WI38 (cell line): ENCODE measurements at regions not wholly inside any gene's neighbourhood (a gene's known extent, or its start where the extent isn't known, plus 50 kb on each side); places are given as distances from the start of the nearest gene placed in this dataset.
"Not testable (repeated sequence)": the region's sequence is repeated elsewhere in the genome, so short reads cannot be mapped to it uniquely, and the experiment has no call there.

Experiments
- H3K4me3 ChIP-seq: 2 replicates; pipeline ENCODE4 v1.5.1; 2011; ENCODE audit warnings: low read depth, mild to moderate bottlenecking, control low read depth, low read length
- TF ChIP-seq, protein P1 (sequence below): IDR thresholded peaks from 2 replicates; pipeline ENCODE4 v1.5.1; 2012; ENCODE audit warnings: low read depth, mild to moderate bottlenecking, control low read depth, low read length

DNA sequence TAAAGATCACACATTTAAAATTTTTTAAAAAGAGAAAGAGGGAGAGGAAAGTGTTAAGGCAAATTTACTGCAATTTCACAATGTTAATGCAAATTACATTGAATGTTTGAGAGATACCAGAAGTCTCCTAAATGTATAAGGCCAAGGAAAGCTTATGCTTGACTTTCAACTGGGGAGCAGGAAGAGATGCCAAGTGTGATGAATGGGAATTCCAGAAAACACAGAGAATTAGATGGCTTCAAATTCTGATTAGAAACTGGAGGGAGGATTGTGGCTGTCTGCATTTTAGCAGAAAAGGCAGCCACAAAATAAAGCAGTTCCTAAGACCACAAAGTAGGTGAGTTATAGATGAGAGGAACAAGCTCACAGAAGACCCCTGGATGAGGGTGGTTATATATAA is 328.3 kb upstream of the CITED2 start:
- TF ChIP-seq, protein P1, sequence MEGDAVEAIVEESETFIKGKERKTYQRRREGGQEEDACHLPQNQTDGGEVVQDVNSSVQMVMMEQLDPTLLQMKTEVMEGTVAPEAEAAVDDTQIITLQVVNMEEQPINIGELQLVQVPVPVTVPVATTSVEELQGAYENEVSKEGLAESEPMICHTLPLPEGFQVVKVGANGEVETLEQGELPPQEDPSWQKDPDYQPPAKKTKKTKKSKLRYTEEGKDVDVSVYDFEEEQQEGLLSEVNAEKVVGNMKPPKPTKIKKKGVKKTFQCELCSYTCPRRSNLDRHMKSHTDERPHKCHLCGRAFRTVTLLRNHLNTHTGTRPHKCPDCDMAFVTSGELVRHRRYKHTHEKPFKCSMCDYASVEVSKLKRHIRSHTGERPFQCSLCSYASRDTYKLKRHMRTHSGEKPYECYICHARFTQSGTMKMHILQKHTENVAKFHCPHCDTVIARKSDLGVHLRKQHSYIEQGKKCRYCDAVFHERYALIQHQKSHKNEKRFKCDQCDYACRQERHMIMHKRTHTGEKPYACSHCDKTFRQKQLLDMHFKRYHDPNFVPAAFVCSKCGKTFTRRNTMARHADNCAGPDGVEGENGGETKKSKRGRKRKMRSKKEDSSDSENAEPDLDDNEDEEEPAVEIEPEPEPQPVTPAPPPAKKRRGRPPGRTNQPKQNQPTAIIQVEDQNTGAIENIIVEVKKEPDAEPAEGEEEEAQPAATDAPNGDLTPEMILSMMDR, result no peak
- no peak overlapping the region for H3K4me3 ChIP-seq

DNA sequence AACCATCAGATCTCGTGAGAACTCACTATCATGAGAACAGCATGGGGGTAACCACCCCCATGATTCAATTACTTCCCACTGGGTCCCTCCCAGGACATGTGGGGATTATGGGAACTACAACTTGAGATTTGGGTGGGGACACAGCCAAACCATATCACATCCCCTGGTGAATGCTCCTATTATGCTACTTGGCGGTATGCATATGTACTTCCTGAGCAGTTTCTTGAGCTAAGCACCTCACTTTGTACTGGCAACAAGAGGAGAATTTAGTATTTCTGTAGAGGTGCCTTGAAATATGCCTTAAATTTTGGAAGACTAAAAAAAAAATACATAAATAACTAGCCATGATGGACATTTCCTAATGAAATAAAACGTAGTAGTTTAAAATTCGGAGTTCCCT is 327.2 kb upstream of the CITED2 start:
- H3K4me3 ChIP-seq, result no peak overlapping the region
- TF ChIP-seq, protein P1, result no peak

DNA sequence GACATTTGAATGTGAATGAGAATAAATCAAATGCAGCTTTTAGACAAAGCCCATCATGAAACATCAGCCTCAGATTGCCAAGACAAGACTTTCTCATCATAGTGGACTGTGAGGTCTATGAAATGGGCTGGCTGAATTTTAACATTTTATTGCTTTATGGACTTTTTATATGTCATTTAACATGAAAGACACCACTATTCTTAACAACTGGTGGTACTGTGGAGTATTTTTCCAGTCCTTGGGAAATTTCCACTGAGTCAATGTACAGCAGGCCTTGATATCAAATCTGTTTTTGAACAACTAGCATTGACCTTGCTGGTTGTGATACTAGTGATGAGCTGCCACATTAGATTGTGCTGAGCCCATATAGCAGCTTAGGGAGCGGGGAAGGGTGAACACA is 326.6 kb upstream of the CITED2 start:
- no peak overlapping the region for H3K4me3 ChIP-seq
- TF ChIP-seq, protein P1, result no peak

DNA sequence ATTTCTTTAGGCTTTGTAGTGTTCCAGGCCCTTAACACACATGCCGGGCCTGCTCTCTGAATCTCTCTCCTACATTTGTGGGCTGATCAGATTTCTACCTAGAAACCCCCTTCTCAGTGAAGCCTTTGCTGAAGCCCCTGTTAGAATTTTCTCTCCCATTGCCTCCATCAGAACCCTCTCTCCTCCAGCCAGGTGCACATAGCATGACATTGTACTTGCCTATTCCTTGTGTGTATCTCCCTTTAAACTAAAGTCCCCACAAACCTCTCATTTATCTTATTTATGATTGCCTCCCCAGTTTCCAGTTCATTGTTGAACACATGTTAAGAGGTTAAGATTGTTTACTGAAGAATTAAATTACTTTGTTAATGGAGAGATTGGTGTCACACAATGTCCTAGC is 325.5 kb upstream of the CITED2 start:
- no peak overlapping the region for H3K4me3 ChIP-seq
- TF ChIP-seq, protein P1, result no peak

DNA sequence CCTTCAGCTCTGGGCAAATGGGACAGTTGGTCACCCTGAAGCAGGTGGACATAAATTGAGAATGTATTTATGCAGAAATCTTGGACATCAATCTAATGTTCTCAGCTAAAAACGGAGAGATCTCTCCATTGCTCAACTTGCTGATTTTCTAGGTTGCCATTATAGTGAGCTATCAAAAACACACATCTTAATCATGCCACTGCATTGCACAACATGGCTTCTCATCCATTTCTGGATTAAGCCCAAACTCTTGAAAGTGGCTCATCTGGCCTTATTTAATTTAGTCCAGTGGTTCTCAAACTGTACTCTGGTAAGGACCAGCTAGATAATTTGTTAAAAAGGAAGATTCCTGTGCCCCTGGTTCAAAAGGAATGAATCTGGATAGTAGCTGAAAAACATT is 324.9 kb upstream of the CITED2 start:
- no peak overlapping the region for H3K4me3 ChIP-seq
- TF ChIP-seq, protein P1, result no peak

DNA sequence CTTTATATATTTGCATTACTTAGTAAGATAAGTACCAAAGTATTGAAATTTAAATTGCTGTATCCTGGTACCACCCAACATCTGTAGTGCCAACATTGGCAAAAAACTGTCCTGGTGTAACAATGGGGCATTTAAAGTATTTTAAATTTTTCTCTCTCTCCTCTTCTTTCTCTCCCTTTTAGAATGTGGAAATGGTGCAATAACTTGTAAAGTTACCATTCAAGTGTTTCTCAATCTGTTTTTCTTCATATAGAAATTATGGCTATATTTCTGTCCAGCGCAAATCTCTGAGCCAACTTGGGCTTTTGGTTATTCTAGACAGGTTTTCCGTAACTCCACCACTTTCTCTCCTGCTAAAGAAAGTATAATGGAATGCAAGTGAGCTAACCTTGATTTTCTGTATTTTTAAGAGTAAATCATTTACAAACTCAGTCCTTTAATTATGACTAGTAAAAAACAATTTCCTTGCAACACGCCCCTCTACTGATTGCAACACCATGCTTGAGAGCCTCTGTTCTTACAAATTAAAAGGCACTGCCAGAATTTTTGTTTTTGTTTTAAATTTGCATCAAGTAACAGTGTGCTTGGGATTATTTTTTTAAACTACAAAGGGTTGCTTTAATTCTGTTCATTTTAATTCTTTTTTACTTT is 324.2 kb upstream of the CITED2 start:
- no peak overlapping the region for H3K4me3 ChIP-seq
- TF ChIP-seq, protein P1, result no peak

DNA sequence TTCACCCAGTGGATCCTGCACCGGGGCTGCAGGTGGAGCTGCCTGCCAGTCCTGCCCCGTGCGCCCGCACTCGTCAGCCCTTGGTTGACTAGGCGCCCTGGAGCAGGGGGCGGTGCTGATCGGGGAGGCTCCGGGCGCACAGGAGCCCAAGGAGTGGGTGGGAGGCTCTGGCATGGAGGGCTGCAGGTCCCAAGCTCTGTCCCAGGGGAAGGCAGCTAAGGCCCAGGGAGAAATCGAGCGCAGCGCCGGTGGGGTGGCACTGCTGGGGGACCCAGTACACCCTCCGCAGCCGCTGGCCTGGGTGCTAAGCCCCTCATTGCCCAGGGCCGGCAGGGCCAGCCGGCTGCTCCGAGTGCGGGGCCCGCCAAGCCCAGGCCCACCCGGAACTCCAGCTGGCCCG is 323.4 kb upstream of the CITED2 start:
- not testable (repeated sequence) for H3K4me3 ChIP-seq

DNA sequence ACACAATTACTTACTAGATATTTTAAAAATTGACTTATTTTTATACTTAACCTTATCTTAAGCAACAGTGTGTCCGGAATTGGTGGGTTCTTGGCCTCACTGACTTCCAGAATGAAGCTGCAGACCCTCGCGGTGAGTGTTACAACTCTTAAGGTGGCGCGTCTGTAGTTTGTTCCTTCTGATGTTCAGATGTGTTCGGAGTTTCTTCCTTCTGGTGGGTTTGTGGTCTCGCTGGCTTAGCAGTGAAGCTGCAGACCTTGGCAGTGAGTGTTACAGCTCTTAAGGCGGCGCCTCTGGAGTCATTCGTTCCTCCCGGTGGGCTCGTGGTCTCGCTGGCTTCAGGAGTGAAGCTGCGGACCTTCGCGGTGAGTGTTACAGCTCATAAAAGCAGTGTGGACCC is 322.5 kb upstream of the CITED2 start:
- H3K4me3 ChIP-seq, result not testable (repeated sequence)
